ENCODE measurements at regions not wholly inside any gene's neighbourhood (a gene's known extent, or its start where the extent isn't known, plus 50 kb on each side); places are given as distances from the start of the nearest gene placed in this dataset.

- TF ChIP-seq, protein P1, sequence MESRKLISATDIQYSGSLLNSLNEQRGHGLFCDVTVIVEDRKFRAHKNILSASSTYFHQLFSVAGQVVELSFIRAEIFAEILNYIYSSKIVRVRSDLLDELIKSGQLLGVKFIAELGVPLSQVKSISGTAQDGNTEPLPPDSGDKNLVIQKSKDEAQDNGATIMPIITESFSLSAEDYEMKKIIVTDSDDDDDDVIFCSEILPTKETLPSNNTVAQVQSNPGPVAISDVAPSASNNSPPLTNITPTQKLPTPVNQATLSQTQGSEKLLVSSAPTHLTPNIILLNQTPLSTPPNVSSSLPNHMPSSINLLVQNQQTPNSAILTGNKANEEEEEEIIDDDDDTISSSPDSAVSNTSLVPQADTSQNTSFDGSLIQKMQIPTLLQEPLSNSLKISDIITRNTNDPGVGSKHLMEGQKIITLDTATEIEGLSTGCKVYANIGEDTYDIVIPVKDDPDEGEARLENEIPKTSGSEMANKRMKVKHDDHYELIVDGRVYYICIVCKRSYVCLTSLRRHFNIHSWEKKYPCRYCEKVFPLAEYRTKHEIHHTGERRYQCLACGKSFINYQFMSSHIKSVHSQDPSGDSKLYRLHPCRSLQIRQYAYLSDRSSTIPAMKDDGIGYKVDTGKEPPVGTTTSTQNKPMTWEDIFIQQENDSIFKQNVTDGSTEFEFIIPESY (IDR thresholded peaks at IDR 0.05; ENCODE audit: extremely low read depth, insufficient replicate concordance, low read length): no peak
- TF ChIP-seq FOSL1 (IDR thresholded peaks at IDR 0.05; ENCODE audit: low read depth) (no peak), EGR1 (IDR thresholded peaks at IDR 0.05; ENCODE audit: low read depth) (no peak)
Observed at GRCh38 chr15:58241872-58242271, 103.7 kb downstream of the AQP9 start (continued).

DNA sequence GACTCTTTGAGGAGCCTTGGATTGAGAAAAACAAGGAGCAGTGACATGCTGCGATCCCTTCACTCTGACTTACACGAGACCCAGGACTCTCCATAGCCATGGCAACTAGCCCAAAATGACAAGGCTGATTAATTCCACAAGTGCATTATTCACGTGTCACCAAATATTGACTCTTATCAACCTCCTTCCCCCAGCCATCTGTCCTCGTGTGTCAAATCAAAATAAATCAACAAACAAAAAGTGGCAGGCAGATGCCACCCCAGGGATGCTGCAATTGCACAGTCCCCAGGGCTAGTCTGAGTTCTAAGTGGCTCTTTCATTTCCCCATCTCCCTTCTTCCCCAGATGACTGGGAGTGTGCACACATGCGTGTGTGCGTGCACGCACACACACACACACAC is 104.9 kb downstream of the AQP9 start:
- Histone ChIP-seq H3K9ac (ENCODE audit: low read length) (no peak overlapping the region), H3K9me3 (ENCODE audit: control insufficient read depth in 1 of 2, insufficient read depth in 1 of 2, low read depth in 1 of 2, low read length in 2 of 2) (no peaks in the 10 kb centered on the region), H3K79me2 (ENCODE audit: insufficient read depth, low read length) (no peaks in the 10 kb centered on the region), H3K36me3 (ENCODE audit: control insufficient read depth in 1 of 2, insufficient read depth in 2 of 2, low read length in 2 of 2) (no peaks in the 10 kb centered on the region), H3K4me3 (replicated peaks in 1 of 2; ENCODE audit: low read depth in 1 of 2, low read length in 2 of 2) (no peak overlapping the region), H3K27ac (ENCODE audit: low read depth, low read length) (no peak overlapping the region), H2AFZ (ENCODE audit: low read depth, low read length, poor library complexity, severe bottlenecking) (no peak overlapping the region), H3K9me2 (ENCODE audit: insufficient read depth) (no peaks in the 10 kb centered on the region), H3K27me3 (ENCODE audit: insufficient read depth, low read length) (no peaks in the 10 kb centered on the region; the same call in 1 of the 2 replicates), H3K4me1 (ENCODE audit: control insufficient read depth in 1 of 2, insufficient read depth in 2 of 2, low read length in 2 of 2) (no peaks in the 10 kb centered on the region), H4K20me1 (ENCODE audit: insufficient read depth) (no peaks in the 10 kb centered on the region), H3K4me2 (ENCODE audit: low read length) (no peak overlapping the region)
- BruUV-seq (replicated peaks): no TSS peak
- intact Hi-C loops (cut with micrococcal nuclease): no loop called here
- no peak for DNase-seq (ENCODE audit: low read depth, low spot score)
- no peak for ATAC-seq
- ChIA-PET RAD21 (ENCODE audit: low non-redundant PET in 1 of 2, low total read pairs in 2 of 2, uncharacterized antibody in 2 of 2, unreplicated experiment in 2 of 2) (no interaction called here), POLR2A (no interaction called here), CTCF (no interaction called here)
- TF ChIP-seq POLR2A (IDR thresholded peaks at IDR 0.05; ENCODE audit: borderline replicate concordance, extremely low read depth, insufficient read depth, insufficient read length): no peak
- no peak for TF ChIP-seq CTCF (IDR thresholded peaks at IDR 0.05 in 2 of 3, conservative IDR thresholded peaks at IDR 0.05 in 1 of 3; ENCODE audit: borderline replicate concordance in 1 of 3, insufficient read depth in 1 of 3, low read depth in 2 of 3, low read length in 2 of 3)
- no peak for TF ChIP-seq ZNF274 (IDR thresholded peaks at IDR 0.05; ENCODE audit: low read depth, low read length)
- no peak for TF ChIP-seq CEBPB (IDR thresholded peaks at IDR 0.05; ENCODE audit: low read depth)
- no peak for TF ChIP-seq REST (IDR thresholded peaks at IDR 0.05; ENCODE audit: low read depth)
- no peak for TF ChIP-seq EZH2phosphoT487 (IDR thresholded peaks at IDR 0.05; ENCODE audit: borderline replicate concordance)
- no peak for TF ChIP-seq YY1 (IDR thresholded peaks at IDR 0.05; ENCODE audit: extremely low read depth, insufficient replicate concordance, low read depth, low read length)

Data from HCT116 (cell line).